GM23338 (cell line): ENCODE measurements at regions not wholly inside any gene's neighbourhood (a gene's known extent, or its start where the extent isn't known, plus 50 kb on each side); places are given as distances from the start of the nearest gene placed in this dataset.

Experiments
- ATAC-seq: fragments of 200-7000 bp; cut with Tn5 transposase; 3 replicates; pipeline ENCODE4 v1.9.1; 2020
- DNase-seq: peaks from one replicate; pipeline ENCODE4 v3.0.0-alpha.2; 2015; ENCODE audit warnings: low spot score
- H2AFZ ChIP-seq: fragments of 200-600 bp; sonication (generic); 2 replicates; pipeline ENCODE4 v1.8.0; 2016; ENCODE audit warnings: antibody characterized with exemption, mild to moderate bottlenecking, moderate library complexity
- H3F3A ChIP-seq: fragments of 200-600 bp; sonication (generic); replicated peaks from 2 replicates; pipeline ENCODE4 v1.8.0; 2017; ENCODE audit warnings: antibody characterized with exemption, mixed run types, low read depth
- H3K27ac ChIP-seq: fragments of 200-600 bp; sonication (generic); 2 replicates; pipeline ENCODE4 v1.6.1; 2016; ENCODE audit warnings: low read depth
- H3K27me3 ChIP-seq: fragments of 200-600 bp; sonication (generic); 2 replicates; pipeline ENCODE4 v1.8.0; 2016; ENCODE audit warnings: mild to moderate bottlenecking, mixed run types, moderate library complexity; ENCODE audit not compliant: insufficient read depth
- H3K36me3 ChIP-seq: fragments of 200-600 bp; sonication (generic); 2 replicates; pipeline ENCODE4 v1.8.0; 2016; ENCODE audit warnings: mild to moderate bottlenecking; ENCODE audit not compliant: insufficient read depth
- H3K4me1 ChIP-seq: fragments of 200-600 bp; sonication (generic); 2 replicates; pipeline ENCODE4 v1.8.0; 2016; ENCODE audit warnings: mild to moderate bottlenecking, moderate library complexity; ENCODE audit not compliant: insufficient read depth
- H3K4me2 ChIP-seq: fragments of 200-600 bp; sonication (generic); 2 replicates; pipeline ENCODE4 v1.7.1; 2017; ENCODE audit warnings: mixed run types
- H3K4me3 ChIP-seq: fragments of 200-600 bp; sonication (generic); 2 replicates; pipeline ENCODE4 v1.6.1; 2016; ENCODE audit warnings: mixed run types
- H3K79me2 ChIP-seq: fragments of 200-600 bp; sonication (generic); replicated peaks from 2 replicates; pipeline ENCODE4 v1.8.0; 2017; ENCODE audit warnings: mild to moderate bottlenecking; ENCODE audit not compliant: insufficient read depth
- H3K9me2 ChIP-seq: fragments of 200-600 bp; sonication (generic); 2 replicates; pipeline ENCODE4 v1.8.0; 2017; ENCODE audit not compliant: insufficient read depth
- H4K20me1 ChIP-seq: fragments of 200-600 bp; sonication (generic); replicated peaks from 2 replicates; pipeline ENCODE4 v1.8.0; 2017; ENCODE audit warnings: mild to moderate bottlenecking; ENCODE audit not compliant: insufficient read depth
- H3K27ac Mint-ChIP-seq: 2 replicates; pipeline ENCODE4 v1.8.0; 2020; ENCODE audit warnings: inconsistent platforms, mild to moderate bottlenecking, moderate library complexity, mixed read lengths
- H3K27me3 Mint-ChIP-seq: 3 replicates; pipeline ENCODE4 v1.8.0; 2022; ENCODE audit warnings: low read depth, mild to moderate bottlenecking, moderate library complexity, mixed read lengths, inconsistent platforms; ENCODE audit not compliant: insufficient read depth, poor library complexity
- H3K36me3 Mint-ChIP-seq: 3 replicates; pipeline ENCODE4 v1.8.0; 2021; ENCODE audit warnings: low read depth, mild to moderate bottlenecking, inconsistent platforms, moderate library complexity, mixed read lengths
- H3K4me1 Mint-ChIP-seq: 3 replicates; pipeline ENCODE4 v1.8.0; 2020; ENCODE audit warnings: mild to moderate bottlenecking, inconsistent platforms, mixed read lengths
- H3K4me3 Mint-ChIP-seq: 3 replicates; pipeline ENCODE4 v1.8.0; 2021; ENCODE audit warnings: moderate library complexity, mild to moderate bottlenecking, inconsistent platforms, mixed read lengths
- H3K9me3 Mint-ChIP-seq: 3 replicates; pipeline ENCODE4 v1.8.0; 2020; ENCODE audit warnings: moderate library complexity, mild to moderate bottlenecking, inconsistent platforms, mixed read lengths
- CTCF ChIP-seq, 2 experiments: fragments of 200-600 bp in 1 of 2; sonication (generic) in 1 of 2; conservative IDR thresholded peaks; 2 replicates each; pipeline versions ENCODE4 v1.5.1 to v1.6.1; 2016 to 2017; ENCODE audit warnings: antibody characterized with exemption in 2 of 2, low read depth in 2 of 2, mild to moderate bottlenecking in 2 of 2, moderate library complexity in 1 of 2
- EZH2 ChIP-seq: fragments of 200-600 bp; sonication (generic); IDR thresholded peaks from one replicate; pipeline ENCODE4 v1.8.0; 2017; ENCODE audit warnings: antibody characterized with exemption, mild to moderate bottlenecking, low read depth; ENCODE audit not compliant: unreplicated experiment
- JUNB ChIP-seq: IDR thresholded peaks from one replicate; pipeline ENCODE4 v1.6.1; 2016; ENCODE audit warnings: antibody characterized with exemption; ENCODE audit not compliant: unreplicated experiment
- NANOG ChIP-seq: IDR thresholded peaks from 2 replicates; pipeline ENCODE4 v1.6.1; 2016; ENCODE audit warnings: antibody characterized with exemption, borderline replicate concordance
- POLR2AphosphoS5 ChIP-seq: IDR thresholded peaks from 2 replicates; pipeline ENCODE4 v1.6.1; 2016; ENCODE audit warnings: antibody characterized with exemption, low read depth
- ZNF114 ChIP-seq: fragments of 250-450 bp; sonication (Bioruptor Pico); IDR thresholded peaks from 2 replicates; pipeline ENCODE4 v1.5.0; 2020; ENCODE audit warnings: mild to moderate bottlenecking, moderate library complexity
- ZNF462 ChIP-seq: fragments of 250-450 bp; sonication (Bioruptor Pico); IDR thresholded peaks from 2 replicates; pipeline ENCODE4 v1.5.0; 2020; ENCODE audit warnings: mild to moderate bottlenecking, moderate library complexity
- TF ChIP-seq, protein P1 (sequence below): IDR thresholded peaks from one replicate; pipeline ENCODE4 v1.6.1; 2018; ENCODE audit warnings: antibody characterized with exemption; ENCODE audit not compliant: unreplicated experiment
- TF ChIP-seq, protein P2 (sequence below): IDR thresholded peaks from 2 replicates; pipeline ENCODE4 v1.6.1; 2016; ENCODE audit warnings: antibody characterized with exemption

- TF ChIP-seq, protein P1, sequence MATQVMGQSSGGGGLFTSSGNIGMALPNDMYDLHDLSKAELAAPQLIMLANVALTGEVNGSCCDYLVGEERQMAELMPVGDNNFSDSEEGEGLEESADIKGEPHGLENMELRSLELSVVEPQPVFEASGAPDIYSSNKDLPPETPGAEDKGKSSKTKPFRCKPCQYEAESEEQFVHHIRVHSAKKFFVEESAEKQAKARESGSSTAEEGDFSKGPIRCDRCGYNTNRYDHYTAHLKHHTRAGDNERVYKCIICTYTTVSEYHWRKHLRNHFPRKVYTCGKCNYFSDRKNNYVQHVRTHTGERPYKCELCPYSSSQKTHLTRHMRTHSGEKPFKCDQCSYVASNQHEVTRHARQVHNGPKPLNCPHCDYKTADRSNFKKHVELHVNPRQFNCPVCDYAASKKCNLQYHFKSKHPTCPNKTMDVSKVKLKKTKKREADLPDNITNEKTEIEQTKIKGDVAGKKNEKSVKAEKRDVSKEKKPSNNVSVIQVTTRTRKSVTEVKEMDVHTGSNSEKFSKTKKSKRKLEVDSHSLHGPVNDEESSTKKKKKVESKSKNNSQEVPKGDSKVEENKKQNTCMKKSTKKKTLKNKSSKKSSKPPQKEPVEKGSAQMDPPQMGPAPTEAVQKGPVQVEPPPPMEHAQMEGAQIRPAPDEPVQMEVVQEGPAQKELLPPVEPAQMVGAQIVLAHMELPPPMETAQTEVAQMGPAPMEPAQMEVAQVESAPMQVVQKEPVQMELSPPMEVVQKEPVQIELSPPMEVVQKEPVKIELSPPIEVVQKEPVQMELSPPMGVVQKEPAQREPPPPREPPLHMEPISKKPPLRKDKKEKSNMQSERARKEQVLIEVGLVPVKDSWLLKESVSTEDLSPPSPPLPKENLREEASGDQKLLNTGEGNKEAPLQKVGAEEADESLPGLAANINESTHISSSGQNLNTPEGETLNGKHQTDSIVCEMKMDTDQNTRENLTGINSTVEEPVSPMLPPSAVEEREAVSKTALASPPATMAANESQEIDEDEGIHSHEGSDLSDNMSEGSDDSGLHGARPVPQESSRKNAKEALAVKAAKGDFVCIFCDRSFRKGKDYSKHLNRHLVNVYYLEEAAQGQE, result no peak
Observed at GRCh38 chr14:89639687-89640086, 222.7 kb upstream of the FOXN3 start (continued).

- Mint-ChIP-seq H3K4me1 (peaks cover 10% of the 10 kb centered on the region), H3K9me3 (peaks cover 5% of the 10 kb centered on the region), H3K27ac (no peak overlapping the region), H3K36me3 (no peaks in the 10 kb centered on the region), H3K27me3 (no peaks in the 10 kb centered on the region), H3K4me3 (no peak overlapping the region)
- H4K20me1 ChIP-seq, result no peaks in the 10 kb centered on the region
- no peaks in the 10 kb centered on the region for H3K79me2 ChIP-seq
- H3K4me3 ChIP-seq, result no peak overlapping the region
- no peak overlapping the region for H3K27ac ChIP-seq
- no peak for DNase-seq
- H3K4me1 ChIP-seq, result peaks cover 12% of the 10 kb centered on the region
- H3K36me3 ChIP-seq, result no peaks in the 10 kb centered on the region
- H3K4me2 ChIP-seq, result no peak overlapping the region
- ATAC-seq, result no peak
- no peak overlapping the region for H2AFZ ChIP-seq
- H3K27me3 ChIP-seq, result no peaks in the 10 kb centered on the region
- H3F3A ChIP-seq, result no peaks in the 10 kb centered on the region; the same call in 1 of the 2 replicates
- H3K9me2 ChIP-seq, result no peaks in the 10 kb centered on the region
- TF ChIP-seq, protein P1, result no peak
- TF ChIP-seq CTCF (conservative IDR thresholded peaks at IDR 0.05; ENCODE audit: low read depth in 2 of 2) (no peak), POLR2AphosphoS5 (no peak), EZH2 (no peak), NANOG (no peak), ZNF462 (CRISPR knock-in tag) (no peak), ZNF114 (CRISPR knock-in tag) (no peak), JUNB (no peak)
- TF ChIP-seq, protein P2, sequence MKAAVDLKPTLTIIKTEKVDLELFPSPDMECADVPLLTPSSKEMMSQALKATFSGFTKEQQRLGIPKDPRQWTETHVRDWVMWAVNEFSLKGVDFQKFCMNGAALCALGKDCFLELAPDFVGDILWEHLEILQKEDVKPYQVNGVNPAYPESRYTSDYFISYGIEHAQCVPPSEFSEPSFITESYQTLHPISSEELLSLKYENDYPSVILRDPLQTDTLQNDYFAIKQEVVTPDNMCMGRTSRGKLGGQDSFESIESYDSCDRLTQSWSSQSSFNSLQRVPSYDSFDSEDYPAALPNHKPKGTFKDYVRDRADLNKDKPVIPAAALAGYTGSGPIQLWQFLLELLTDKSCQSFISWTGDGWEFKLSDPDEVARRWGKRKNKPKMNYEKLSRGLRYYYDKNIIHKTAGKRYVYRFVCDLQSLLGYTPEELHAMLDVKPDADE, result no peak
Observed at GRCh38 chr14:89638891-89639290, 221.9 kb upstream of the FOXN3 start.
